ENCODE measurements at regions not wholly inside any gene's neighbourhood (a gene's known extent, or its start where the extent isn't known, plus 50 kb on each side); places are given as distances from the start of the nearest gene placed in this dataset.
"Not testable (repeated sequence)": the region's sequence is repeated elsewhere in the genome, so short reads cannot be mapped to it uniquely, and the experiment has no call there.

- no peak for DNase-seq
Measured at GRCh38 chr13:61975001-61975400, 559.4 kb upstream of the PCDH20 start.

DNA sequence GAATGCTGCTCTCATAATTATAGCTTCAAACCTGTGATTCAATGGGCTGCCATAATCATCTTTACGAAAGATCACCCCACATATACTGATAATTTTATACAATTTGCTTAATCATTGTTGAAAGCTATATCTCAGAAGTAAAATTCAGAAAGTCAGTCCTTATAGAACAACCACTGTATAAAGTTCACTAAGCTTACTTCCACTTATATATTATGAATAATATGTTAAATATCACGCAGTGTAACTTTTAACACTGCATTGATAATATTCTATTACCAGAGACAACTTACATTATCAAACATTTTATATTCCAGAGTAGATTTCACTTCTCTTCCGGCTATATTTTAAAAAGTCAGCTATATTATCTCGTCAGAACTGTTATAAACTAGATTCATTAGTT lies 550.1 kb upstream of the PCDH20 start:
- DNase-seq = no peak

DNA sequence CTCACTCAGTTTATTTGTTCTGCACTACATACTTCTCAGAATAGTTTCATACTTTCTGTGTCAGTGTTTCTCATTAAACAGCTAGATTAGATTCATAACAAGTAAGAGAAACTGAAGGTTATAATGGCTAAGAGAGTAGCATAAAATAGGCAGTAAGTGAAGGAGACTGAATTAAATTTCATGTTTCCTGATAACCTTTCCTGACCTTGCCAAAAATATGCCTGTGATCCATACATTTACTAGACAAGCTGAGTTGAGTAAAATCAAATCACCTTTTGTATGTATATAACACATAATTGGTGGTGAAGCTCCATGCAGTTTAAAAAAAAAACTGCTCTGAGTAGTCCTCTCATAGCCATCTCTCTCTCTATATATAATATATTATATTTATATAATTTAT lies 545.3 kb upstream of the PCDH20 start:
- no peak for DNase-seq

- no peak for DNase-seq
Measured at GRCh38 chr13:61954092-61954491, 538.4 kb upstream of the PCDH20 start.

GRCh38 chr13:61950828-61951227 lies 535.2 kb upstream of the PCDH20 start:
- DNase-seq = no peak

DNA sequence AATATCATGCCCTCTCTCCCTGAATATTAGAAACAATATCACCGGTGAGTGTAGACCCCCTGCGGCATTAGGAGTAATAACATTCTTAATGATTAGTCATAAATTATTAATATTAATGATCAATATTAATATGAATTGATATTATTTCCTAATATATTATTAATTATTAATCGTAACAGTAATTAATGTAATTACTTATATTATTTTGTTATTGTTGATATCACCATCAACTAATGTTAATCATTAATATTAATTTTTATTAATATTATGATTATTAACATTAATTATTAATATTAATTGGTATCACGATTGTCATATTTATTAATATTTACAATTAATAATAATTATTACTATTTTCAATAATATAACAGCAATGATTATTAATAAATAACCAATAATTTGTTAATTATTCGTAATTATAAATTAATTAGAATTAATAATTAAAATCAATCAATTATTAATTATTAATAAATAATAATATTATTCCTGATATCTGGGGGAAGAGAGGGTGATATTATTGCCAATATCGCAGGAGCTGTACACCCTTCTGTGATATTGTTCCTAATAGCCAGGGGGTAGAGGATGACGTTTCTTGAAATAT lies 528.8 kb upstream of the PCDH20 start:
- DNase-seq = no peak

- no peak for DNase-seq
Measured at GRCh38 chr13:61935710-61936109, 520.1 kb upstream of the PCDH20 start.

GRCh38 chr13:61927648-61928047 lies 512.0 kb upstream of the PCDH20 start:
- no peak for DNase-seq

GRCh38 chr13:61918841-61919240 lies 503.2 kb upstream of the PCDH20 start:
- DNase-seq = no peak

GRCh38 chr13:61916483-61916882 lies 500.8 kb upstream of the PCDH20 start:
- no peak for DNase-seq

DNA sequence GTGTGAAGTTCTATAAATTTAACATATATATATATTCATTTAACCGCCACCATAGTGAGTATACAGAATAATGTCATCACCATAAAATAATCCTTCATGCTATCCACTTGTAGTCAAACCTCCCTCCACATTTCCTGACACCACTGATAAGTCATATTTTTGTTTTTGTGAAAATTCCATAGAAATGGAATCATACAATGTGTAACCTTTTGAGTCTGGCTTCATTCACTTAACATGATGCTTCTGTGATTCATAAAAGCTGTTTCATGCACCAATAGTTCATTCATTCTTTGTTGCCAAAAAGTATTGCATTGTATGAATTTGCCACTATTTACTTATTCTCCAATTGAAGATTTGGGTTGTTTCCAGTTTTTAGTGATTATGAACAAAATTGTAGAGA lies 497.5 kb upstream of the PCDH20 start:
- DNase-seq = no peak

GRCh38 chr13:61908906-61909615 lies 493.4 kb upstream of the PCDH20 start:
- no peak for DNase-seq

DNA sequence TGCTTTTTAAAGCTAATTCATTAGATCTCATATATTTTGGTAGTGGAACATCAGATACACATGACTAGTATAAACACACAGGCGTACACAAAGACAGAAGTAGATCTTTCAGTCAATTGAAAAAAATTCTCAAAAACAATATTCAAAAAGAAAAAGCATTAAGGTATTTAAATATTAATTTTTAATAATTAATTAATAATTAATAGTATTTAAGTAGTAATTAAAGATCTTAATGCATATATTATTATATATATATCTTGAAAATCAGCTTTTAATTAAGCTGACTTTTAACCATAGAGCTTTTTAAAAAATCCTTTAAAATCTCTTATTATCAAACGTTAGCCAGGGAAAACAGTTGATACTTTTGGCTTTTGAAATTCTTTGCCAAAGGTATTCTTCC lies 489.4 kb upstream of the PCDH20 start:
- DNase-seq = no peak

GRCh38 chr13:61901946-61902541 lies 486.4 kb upstream of the PCDH20 start:
- DNase-seq = no peak

DNA sequence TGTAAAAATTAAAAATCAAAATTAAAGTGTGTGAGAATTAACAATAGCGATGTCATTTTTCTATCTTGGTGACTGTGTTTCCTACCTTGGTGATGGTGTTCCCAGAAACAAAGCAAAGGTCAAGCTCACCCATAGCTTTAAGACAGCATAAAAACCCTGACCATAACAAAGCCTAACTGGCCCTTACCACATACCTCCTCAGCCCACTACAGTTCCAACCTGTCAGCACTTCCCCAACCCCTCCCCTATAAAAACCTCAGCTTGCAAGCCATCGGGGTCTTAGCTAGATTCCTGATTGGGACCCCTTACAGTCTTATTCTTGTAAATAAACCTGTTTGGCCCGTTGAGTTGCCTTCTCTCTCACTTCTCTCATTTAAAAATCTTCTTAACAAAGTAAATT lies 484.4 kb upstream of the PCDH20 start:
- DNase-seq = no peak

- no peak for DNase-seq
Measured at GRCh38 chr13:61898207-61898606, 482.6 kb upstream of the PCDH20 start.

- no peak for DNase-seq
Measured at GRCh38 chr13:61891401-61891800, 475.8 kb upstream of the PCDH20 start.

DNA sequence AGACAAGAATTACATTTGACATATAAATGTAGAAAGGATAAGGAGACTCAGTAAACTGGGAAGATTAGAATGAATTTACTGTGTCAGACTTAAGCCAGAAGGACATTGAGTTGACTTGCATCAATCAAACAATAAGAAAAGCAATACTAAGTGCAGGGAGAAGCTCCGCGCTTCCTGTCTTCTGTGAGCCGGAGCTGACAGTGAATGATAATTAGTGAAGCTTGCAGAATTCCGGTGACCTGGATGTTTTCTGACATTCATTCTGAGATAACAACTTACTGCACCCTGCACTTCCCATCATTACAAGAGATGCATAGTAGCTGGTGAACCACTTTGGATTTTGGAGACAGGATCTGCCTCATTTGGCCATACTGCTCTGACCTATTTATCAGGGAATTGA lies 469.2 kb upstream of the PCDH20 start:
- no peak for DNase-seq

DNA sequence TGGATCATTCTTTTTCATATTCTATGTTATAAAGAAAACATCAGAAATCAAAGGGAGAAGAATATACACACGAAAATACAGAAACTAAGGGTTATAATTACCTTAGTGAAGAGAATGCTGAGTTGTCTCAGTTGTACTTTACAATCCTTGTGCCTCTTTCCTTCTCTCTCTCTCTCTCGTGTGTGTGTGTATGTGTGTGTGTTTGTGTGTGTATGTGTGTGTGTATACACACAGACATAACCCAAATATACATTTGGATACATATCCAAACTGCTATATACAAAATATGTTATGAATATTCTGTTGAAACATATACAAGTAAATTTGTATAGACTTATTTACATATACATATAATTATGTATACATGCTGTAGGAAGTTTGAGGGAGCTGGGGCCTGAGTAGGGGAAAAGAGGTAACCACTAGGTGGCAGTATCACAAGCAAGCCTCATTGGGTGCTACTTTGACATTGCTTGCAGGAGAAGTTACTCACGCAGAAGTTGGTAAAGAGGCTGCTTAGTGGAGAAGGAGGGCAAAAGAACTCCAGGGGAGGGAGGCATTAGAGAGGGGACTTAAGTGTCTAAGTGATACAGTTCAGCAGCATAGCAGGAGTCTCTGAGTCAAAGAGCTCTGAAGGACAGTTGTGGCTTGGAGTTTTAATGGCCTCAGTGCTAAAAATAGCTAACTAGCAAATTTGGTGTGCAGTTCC lies 465.1 kb upstream of the PCDH20 start:
- no peak for DNase-seq

DNA sequence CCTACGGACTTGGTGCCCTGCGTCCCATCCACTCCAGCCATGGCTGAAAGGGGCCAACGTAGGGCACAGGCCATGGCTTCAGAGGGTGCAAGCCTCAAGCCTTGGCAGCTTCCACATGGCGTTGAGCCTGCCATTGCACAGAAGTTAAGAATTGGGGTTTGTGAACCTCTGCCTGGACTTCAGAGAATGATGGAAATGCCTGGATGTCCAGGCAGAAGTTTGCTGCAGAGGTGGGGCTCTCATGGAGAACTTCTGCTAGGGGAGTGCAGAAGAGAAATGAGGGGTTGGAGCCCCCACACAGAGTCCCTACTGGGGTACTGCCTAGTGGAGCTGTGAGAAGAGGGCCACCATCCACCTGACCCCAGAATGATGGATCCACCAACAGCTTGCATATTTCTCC lies 462.9 kb upstream of the PCDH20 start:
- DNase-seq = not testable (repeated sequence)

DNA sequence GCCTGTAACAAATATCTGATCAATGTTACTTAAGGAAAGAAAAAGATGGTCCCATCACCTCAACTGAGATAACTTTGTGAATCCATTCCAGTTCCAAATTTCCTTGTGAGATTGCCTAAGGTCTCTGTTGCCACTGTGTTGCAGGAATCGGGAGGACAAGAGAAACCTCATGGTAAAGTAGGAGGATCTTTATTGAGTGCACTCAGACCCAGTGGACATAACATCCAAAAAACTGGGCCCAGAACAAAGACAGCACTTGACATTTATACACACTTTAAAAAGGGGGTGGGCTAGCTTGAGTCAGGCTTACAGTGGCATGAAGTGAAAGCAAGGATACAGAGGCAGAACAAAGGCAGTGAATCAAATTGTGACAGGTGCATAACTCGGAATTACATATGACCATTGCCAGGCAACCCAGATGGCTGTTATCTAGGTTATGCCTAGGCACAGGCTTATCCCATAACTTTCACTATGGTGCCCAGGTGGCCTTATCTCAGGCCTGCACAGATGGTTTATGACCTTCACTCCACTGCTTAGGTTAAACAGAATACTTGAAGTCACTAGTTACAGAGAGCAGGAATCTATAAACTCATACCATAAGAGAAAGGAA lies 459.4 kb upstream of the PCDH20 start:
- no peak for DNase-seq

DNA sequence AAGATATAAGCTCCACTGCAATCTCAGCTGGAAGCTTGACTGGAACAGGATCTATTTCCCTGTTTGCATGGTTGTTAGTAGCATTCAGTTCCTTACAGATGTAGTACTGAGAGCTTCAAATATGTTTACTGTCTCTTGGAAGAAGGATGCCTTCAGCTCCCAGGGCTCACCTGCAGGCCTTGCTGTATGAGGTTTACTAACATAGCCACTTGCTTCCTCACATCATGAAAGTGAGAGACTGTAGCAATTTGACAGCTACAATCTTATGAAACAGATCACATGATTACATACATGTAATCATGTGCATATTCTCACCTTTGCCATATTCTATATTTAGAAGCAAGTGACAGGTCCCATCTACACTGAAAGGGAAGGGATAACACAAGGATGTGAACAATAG lies 458.1 kb upstream of the PCDH20 start:
- no peak for DNase-seq

DNA sequence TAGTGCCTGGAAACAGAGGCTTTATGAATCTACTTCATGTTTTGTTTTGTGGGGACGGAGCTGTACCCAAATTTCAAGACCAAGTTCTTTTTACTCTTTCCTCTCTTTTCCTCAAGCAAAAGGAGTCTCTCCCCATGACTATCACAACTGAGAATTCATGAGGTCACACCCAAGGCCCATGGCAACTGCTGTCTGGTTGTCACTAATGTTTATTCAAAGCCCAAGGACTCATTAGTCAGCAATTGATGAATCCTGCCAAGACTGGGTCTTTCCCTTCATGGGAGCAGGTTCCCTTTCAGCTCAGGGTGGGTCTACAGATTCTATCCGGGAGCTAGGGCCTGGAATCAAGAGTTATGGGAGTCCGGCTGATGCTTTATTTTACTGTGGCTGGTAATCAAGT lies 441.5 kb upstream of the PCDH20 start:
- DNase-seq = no peak
